ENCODE measurements at regions not wholly inside any gene's neighbourhood (a gene's known extent, or its start where the extent isn't known, plus 50 kb on each side); places are given as distances from the start of the nearest gene placed in this dataset.
"Not testable (repeated sequence)": the region's sequence is repeated elsewhere in the genome, so short reads cannot be mapped to it uniquely, and the experiment has no call there.

DNA sequence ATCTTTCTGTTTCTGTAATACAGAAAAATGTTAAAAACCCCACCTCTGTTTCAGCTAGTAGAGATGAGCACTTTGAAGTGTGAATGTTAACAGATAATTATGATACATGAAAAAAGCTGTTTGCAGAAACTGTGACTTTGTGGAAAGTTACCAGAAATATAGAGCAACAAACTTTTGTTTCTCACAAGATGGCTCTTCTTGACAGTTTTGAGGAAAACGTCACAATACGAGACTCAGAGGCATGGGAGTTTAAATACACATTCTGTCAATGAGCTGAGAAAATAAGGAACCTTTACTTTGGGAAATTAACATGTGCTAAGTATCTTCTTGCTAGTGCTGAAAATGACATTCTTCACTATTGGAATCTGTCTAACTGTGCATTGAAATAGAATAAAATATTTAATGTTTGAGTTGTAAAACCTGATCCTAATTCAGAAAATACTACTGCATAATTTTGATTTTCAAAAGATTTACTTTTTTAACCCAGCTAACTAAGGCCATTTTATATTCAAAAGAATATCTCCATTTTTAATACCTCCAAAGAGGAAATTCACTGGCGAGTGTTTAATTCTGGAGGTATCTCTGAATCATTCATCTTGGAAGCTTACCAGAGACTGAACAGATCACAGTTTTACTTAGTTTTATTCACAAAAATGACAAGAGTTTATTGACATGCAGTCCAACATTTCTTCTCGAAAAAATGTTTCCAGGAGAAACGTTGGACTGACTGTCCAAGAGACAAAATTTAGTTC, 308.9 kb upstream of the LRFN5 start:
- Mint-ChIP-seq H3K4me3 (no peak overlapping the region), H3K27ac (no peak overlapping the region), H3K4me1 (ENCODE audit: low read depth) (no peaks in the 10 kb centered on the region), H3K36me3 (ENCODE audit: low read depth) (no peaks in the 10 kb centered on the region), H3K9me3 (peaks cover 19% of the 10 kb centered on the region), H3K27me3 (ENCODE audit: low read depth) (no peaks in the 10 kb centered on the region)
- DNase-seq (ENCODE audit: low spot score), result no peak

DNA sequence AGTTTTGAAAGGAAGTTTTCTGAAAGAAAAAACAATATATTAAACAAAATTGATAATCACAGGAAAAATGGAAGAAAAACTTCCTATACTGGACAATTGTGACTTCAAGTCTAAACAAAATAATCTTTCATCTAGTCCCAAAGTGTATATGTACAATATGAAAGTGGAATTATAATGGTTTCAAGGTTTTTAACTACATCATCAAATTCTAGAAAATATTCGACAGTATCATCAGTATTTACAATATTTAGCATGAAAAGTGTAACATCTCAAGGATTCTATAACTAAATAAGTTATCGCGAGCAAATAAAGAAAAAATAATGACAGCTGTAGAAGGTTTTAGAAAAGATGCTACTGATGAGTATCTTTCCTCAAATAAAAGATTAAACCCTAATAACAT, 310.9 kb upstream of the LRFN5 start:
- Mint-ChIP-seq H3K9me3 (peaks cover 29% of the 10 kb centered on the region), H3K4me3 (no peak overlapping the region), H3K27me3 (ENCODE audit: low read depth) (no peaks in the 10 kb centered on the region), H3K4me1 (ENCODE audit: low read depth) (no peaks in the 10 kb centered on the region), H3K36me3 (ENCODE audit: low read depth) (no peaks in the 10 kb centered on the region), H3K27ac (no peak overlapping the region)
- DNase-seq (ENCODE audit: low spot score), result no peak

DNA sequence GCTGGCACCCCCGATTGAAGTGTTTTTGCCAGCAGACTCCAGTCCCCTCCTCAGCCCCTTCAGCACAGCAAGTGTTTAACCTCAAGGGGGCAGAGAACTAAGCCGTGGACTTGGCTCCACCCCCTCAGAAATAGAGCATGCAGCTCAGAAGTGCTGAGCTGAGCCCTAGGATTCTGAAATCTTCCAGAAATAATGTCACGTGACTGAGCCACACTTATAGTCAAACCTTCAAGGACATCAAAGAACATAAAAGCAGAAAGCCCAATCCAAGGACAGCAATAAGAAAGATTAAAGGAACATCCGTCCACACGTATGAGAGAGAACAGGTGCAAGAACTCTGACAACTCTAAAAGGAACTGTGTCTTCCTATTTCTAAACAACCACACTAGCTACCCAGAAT, 317.7 kb upstream of the LRFN5 start:
- H3K36me3 Mint-ChIP-seq (ENCODE audit: low read depth), result no peaks in the 10 kb centered on the region
- no peaks in the 10 kb centered on the region for H3K4me1 Mint-ChIP-seq (ENCODE audit: low read depth)
- no peaks in the 10 kb centered on the region for H3K27me3 Mint-ChIP-seq (ENCODE audit: low read depth)
- peaks cover 47% of the 10 kb centered on the region for H3K9me3 Mint-ChIP-seq
- H3K27ac Mint-ChIP-seq, result no peak overlapping the region
- H3K4me3 Mint-ChIP-seq, result no peak overlapping the region
- DNase-seq (ENCODE audit: low spot score), result no peak

DNA sequence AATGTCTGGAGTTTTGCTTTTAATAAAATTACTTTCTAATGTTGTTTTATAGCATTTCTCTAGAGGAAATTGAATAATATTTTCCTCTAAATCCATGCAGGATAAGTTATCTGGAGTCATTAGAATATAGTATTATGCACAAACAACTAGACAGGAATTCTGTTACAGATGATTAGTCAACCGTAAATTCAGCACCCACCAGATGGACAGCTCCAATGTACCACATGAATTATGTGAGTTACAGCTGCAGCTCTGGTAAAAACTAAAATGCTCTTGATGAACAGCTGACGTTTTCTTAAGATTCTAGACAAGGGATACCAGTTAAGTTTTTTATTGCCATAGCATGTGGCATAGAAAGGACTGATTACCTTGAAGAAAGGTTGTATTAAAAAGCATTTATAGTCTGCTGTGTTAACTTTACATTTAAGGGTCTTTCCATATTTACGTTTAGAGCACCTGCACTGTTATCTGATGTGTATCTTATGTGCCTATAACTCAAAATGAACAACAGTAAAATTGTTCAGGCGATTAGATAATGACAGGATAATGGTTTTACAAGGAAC, 321.4 kb upstream of the LRFN5 start:
- Mint-ChIP-seq H3K27ac (no peak overlapping the region), H3K27me3 (ENCODE audit: low read depth) (no peaks in the 10 kb centered on the region), H3K36me3 (ENCODE audit: low read depth) (no peaks in the 10 kb centered on the region), H3K4me3 (no peak overlapping the region), H3K4me1 (ENCODE audit: low read depth) (no peaks in the 10 kb centered on the region), H3K9me3 (peaks cover 29% of the 10 kb centered on the region)
- no peak for DNase-seq (ENCODE audit: low spot score)

DNA sequence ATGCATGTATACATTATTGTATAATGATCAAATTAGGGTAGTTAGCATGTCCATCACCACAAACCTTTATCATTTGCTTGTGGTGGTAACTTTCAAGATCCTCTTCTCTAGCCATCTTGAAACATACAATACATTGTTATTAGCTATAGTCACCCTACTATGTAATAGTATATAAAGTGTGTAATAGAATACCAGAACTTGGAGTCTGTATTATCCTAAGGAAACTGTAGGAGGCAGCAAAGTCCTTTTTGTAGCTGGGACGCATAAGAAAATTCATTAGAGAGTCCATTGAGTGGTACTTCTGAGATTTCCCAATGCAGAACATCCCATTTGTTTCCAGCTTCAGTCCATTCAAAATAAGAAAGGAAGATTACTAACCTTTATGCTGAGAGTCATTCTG, 325.9 kb upstream of the LRFN5 start:
- Mint-ChIP-seq H3K4me1 (ENCODE audit: low read depth) (no peaks in the 10 kb centered on the region), H3K9me3 (peaks cover 22% of the 10 kb centered on the region)
- DNase-seq (ENCODE audit: low spot score), result no peak

DNA sequence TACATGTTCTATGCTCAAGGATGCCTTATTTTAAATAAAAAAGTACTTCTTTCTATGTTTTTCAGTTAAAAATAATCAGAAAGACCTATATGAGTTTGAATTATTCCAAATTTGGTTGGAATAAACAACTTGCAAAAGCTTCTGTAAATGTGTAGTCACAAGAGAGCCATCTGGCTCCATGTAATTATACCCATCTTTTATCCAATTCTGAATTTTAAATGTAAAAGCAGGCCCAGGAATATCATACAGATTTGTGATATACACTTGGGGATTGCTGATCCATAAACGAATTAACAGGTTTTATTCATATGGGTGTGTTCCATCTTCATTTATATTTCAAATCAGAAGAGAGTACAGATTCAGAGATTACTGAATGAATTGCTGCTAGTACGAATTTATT, 329.2 kb upstream of the LRFN5 start:
- Mint-ChIP-seq H3K36me3 (ENCODE audit: low read depth) (no peaks in the 10 kb centered on the region), H3K4me3 (no peak overlapping the region), H3K9me3 (peaks cover 25% of the 10 kb centered on the region)

More for the DNA sequence above, 325.9 kb upstream of the LRFN5 start:
- Mint-ChIP-seq H3K4me3 (no peak overlapping the region), H3K27me3 (ENCODE audit: low read depth) (no peaks in the 10 kb centered on the region), H3K36me3 (ENCODE audit: low read depth) (no peaks in the 10 kb centered on the region), H3K27ac (no peak overlapping the region)

DNA sequence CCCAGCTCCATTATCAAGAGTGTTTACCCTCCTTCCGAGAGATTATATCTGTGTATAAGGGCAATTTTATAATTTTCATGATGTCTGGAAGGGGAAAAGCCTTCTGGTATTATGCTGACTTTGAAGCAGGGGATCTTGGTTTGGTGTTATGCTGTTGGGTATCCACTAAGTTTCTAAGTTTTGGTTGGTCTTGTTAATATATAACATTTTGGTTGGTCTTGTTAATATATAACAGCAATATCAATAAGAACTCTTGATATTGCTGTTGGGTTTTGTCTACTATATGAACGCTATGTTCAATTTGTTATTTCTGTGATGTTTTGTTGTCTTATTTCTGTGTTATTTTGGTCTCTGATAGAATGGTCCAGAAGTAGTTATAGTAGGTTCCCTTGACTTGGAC, 349.2 kb upstream of the LRFN5 start:
- no peaks in the 10 kb centered on the region for H3K4me1 Mint-ChIP-seq (ENCODE audit: low read depth)
- H3K27me3 Mint-ChIP-seq (ENCODE audit: low read depth), result no peaks in the 10 kb centered on the region
- no peak overlapping the region for H3K27ac Mint-ChIP-seq
- H3K4me3 Mint-ChIP-seq, result no peak overlapping the region
- H3K9me3 Mint-ChIP-seq, result peaks cover 12% of the 10 kb centered on the region
- H3K36me3 Mint-ChIP-seq (ENCODE audit: low read depth), result no peaks in the 10 kb centered on the region
- no peak for DNase-seq (ENCODE audit: low spot score)

More for the DNA sequence above, 329.2 kb upstream of the LRFN5 start:
- Mint-ChIP-seq H3K27ac (no peak overlapping the region), H3K27me3 (ENCODE audit: low read depth) (no peaks in the 10 kb centered on the region), H3K4me1 (ENCODE audit: low read depth) (no peaks in the 10 kb centered on the region)
- no peak for DNase-seq (ENCODE audit: low spot score)

DNA sequence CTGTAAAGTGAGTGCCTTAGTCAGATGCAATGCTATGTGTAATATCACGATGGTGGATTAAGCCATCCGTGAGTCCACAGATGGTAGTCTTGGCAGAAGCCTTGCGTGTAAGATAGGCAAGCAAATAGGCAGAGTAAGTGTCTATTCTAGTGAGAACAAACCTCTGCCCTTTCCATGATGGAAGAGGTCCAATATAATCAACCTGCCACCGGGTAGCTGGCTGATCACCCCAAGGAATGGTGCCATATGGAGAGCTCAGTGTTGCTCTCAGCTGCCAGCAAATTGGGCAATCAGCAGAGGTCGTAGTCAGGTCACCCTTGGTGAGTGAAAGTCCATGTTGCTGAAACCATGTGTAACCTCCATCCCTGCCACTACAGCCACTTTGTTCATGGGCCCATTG, 371.2 kb upstream of the LRFN5 start:
- Mint-ChIP-seq H3K4me3 (no peak overlapping the region), H3K27ac (no peak overlapping the region), H3K4me1 (ENCODE audit: low read depth) (no peaks in the 10 kb centered on the region), H3K36me3 (ENCODE audit: low read depth) (no peaks in the 10 kb centered on the region), H3K9me3 (peaks cover 27% of the 10 kb centered on the region), H3K27me3 (ENCODE audit: low read depth) (no peaks in the 10 kb centered on the region)
- no peak for DNase-seq (ENCODE audit: low spot score)

DNA sequence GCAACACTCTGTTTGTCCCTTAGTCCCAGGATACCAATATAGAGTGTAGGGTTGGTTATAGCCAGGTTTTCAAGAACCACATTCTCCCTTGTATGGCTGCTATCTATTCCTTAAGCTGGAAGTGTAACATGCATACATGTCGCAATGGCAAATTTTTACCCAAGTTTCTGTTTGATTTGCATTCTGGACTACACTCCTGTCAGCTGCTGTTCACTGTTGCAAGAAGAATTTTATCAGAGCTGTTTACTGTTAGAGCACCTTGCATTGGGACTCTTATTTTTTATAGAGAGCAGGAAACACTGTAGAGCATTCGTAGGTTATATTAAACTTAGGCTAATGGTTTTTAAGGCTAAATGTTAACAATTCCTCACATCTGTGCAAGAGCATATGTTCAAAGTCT, 376.0 kb upstream of the LRFN5 start:
- DNase-seq (ENCODE audit: low spot score), result no peak
- no peak overlapping the region for H3K4me3 Mint-ChIP-seq

DNA sequence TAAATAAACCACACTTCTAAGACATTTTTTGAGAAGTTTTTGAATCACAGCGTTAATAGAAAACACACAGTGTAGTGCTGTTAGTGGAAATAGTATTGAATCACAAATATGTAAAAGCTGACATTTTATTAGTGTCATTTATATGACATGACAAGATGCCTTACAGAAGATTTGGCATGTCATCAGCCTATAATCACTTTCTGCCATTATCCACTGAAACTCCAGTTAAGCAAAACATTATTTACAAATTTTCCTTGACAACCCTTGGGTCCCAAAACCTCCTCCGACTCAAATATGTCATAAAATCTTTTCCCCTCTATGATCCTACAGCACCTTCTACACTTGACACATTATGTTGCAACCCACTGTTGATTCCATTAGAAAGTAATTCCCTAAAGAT, 376.9 kb upstream of the LRFN5 start:
- DNase-seq (ENCODE audit: low spot score), result no peak
- no peaks in the 10 kb centered on the region for H3K27me3 Mint-ChIP-seq (ENCODE audit: low read depth)
- H3K4me3 Mint-ChIP-seq, result no peak overlapping the region
- no peaks in the 10 kb centered on the region for H3K4me1 Mint-ChIP-seq (ENCODE audit: low read depth)
- H3K27ac Mint-ChIP-seq, result no peak overlapping the region
- no peaks in the 10 kb centered on the region for H3K36me3 Mint-ChIP-seq (ENCODE audit: low read depth)
- H3K9me3 Mint-ChIP-seq, result peaks cover 21% of the 10 kb centered on the region

More for the DNA sequence above, 376.0 kb upstream of the LRFN5 start:
- H3K27me3 Mint-ChIP-seq (ENCODE audit: low read depth), result no peaks in the 10 kb centered on the region
- peaks cover 22% of the 10 kb centered on the region for H3K9me3 Mint-ChIP-seq
- no peak overlapping the region for H3K27ac Mint-ChIP-seq
- H3K4me1 Mint-ChIP-seq (ENCODE audit: low read depth), result no peaks in the 10 kb centered on the region
- H3K36me3 Mint-ChIP-seq (ENCODE audit: low read depth), result no peaks in the 10 kb centered on the region

DNA sequence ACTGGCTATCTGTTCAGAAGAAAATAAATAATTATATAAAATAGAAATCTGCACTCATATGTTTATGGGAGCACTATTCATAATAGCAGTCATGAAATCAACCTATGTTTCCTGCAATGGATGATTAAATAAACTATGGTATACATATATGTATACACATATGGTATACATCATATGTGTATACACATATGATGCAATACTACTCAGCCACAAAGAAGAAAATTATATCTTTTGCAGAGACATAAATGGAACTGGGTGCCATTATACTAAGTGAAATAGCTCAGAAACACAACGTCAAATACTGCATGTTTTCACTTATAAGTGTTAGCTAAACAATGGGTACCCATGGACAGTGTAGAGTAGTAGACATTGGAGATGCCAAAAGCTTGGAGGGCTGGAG, 381.2 kb upstream of the LRFN5 start:
- Mint-ChIP-seq H3K4me1 (ENCODE audit: low read depth) (no peaks in the 10 kb centered on the region), H3K4me3 (no peak overlapping the region), H3K27ac (no peak overlapping the region), H3K9me3 (peaks cover 17% of the 10 kb centered on the region), H3K27me3 (ENCODE audit: low read depth) (no peaks in the 10 kb centered on the region), H3K36me3 (ENCODE audit: low read depth) (no peaks in the 10 kb centered on the region)
- DNase-seq (ENCODE audit: low spot score), result no peak

DNA sequence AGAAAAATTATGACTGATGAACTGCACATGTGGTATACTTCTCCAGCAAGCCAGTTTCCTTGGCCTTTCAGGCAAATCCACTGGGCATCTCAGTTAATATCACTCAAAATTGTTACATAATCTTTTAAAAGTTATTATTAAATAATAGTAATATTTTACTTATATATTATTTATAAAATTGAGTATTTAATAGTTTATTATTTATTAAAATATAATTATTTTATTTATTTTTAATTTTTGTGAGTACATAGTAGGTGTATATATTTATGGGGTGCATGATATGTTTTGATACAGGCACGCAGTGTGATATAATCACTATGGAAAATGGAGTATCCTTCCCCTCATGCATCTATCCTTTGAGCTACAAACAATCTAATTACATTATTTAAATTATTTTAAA, 384.1 kb upstream of the LRFN5 start:
- Mint-ChIP-seq H3K27ac (no peak overlapping the region), H3K36me3 (ENCODE audit: low read depth) (peaks cover 2% of the 10 kb centered on the region), H3K4me3 (no peak overlapping the region), H3K9me3 (peaks cover 29% of the 10 kb centered on the region), H3K4me1 (ENCODE audit: low read depth) (no peaks in the 10 kb centered on the region), H3K27me3 (ENCODE audit: low read depth) (no peaks in the 10 kb centered on the region)
- no peak for DNase-seq (ENCODE audit: low spot score)

DNA sequence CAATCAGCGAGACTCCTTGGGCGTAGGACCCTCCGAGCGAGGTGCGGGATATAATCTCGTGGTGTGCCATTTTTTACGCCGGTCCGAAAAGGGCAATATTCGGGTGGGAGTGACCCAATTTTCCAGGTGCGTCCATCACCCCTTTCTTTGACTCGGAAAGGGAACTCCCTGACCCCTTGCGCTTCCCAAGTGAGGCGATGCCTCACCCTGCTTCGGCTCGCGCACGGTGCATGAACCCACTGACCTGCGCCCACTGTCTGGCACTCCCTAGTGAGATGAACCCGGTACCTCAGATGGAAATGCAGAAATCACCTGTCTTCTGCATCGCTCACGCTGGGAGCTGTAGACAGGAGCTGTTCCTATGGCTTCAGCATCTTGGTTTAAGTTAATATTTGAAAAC, 391.7 kb upstream of the LRFN5 start:
- not testable (repeated sequence) for H3K4me1 Mint-ChIP-seq (ENCODE audit: low read depth); H3K4me3 Mint-ChIP-seq; DNase-seq (ENCODE audit: low spot score); H3K27me3 Mint-ChIP-seq (ENCODE audit: low read depth); H3K27ac Mint-ChIP-seq; H3K36me3 Mint-ChIP-seq (ENCODE audit: low read depth)
- H3K9me3 Mint-ChIP-seq, result peaks cover 18% of the 10 kb centered on the region

DNA sequence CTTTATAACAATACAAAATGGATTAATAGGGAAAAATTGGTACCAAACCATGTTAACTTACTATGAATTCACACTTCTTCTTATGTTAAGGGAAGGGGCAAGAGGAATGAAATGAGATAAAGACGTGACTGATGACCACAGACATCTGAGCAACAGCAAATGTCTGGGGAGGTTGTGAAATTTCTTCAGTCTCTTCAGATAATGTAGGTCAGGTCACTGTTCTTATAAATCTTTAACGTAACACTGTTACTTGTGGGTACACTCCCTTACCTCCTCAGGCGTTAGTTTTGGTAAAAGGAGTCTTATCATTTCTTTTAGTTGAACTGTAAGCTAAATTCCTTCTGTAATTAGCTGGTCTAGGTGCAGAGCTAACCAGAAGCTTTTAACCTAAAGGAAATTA, 405.0 kb upstream of the LRFN5 start:
- H3K9me3 Mint-ChIP-seq, result peaks cover 22% of the 10 kb centered on the region
- H3K36me3 Mint-ChIP-seq (ENCODE audit: low read depth), result no peaks in the 10 kb centered on the region
- H3K27me3 Mint-ChIP-seq (ENCODE audit: low read depth), result no peaks in the 10 kb centered on the region
- no peak for DNase-seq (ENCODE audit: low spot score)
- H3K4me1 Mint-ChIP-seq (ENCODE audit: low read depth), result no peaks in the 10 kb centered on the region
- no peak overlapping the region for H3K27ac Mint-ChIP-seq
- H3K4me3 Mint-ChIP-seq, result no peak overlapping the region

DNA sequence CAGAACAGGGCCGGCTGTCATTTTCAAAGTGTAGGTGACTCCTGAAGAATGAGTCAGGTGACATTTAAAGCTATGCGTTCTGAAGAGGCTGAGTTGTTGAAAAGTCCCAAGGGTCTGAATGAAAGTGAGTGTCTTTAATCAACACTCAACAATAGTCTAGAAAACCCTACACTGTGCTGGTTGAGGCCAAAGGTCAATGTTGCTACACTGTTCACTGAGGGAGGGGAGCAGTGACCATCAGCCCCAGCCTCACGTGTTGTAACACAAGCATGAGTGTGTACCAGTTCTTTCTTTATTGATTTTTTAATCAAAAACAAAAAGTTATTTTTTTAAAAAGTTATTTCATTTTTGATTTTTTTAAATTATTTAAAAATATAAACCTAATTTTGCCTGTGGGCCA, 418.8 kb upstream of the LRFN5 start:
- DNase-seq (ENCODE audit: low spot score), result no peak
- no peak overlapping the region for H3K27ac Mint-ChIP-seq
- no peaks in the 10 kb centered on the region for H3K27me3 Mint-ChIP-seq (ENCODE audit: low read depth)
- H3K9me3 Mint-ChIP-seq, result peaks cover 42% of the 10 kb centered on the region
- no peaks in the 10 kb centered on the region for H3K4me1 Mint-ChIP-seq (ENCODE audit: low read depth)
- H3K36me3 Mint-ChIP-seq (ENCODE audit: low read depth), result no peaks in the 10 kb centered on the region
- no peak overlapping the region for H3K4me3 Mint-ChIP-seq
